SHP77 treated with DMSO at 0.1 percent for 48 hours (cell line): ENCODE measurements at regions not wholly inside any gene's neighbourhood (a gene's known extent, or its start where the extent isn't known, plus 50 kb on each side); places are given as distances from the start of the nearest gene placed in this dataset.
"Not testable (repeated sequence)": the region's sequence is repeated elsewhere in the genome, so short reads cannot be mapped to it uniquely, and the experiment has no call there.

ENCODE experiments used
- DNase-seq: peaks from one replicate; lab custom pipeline; 2025; lab: John Stamatoyannopoulos, UW

DNA sequence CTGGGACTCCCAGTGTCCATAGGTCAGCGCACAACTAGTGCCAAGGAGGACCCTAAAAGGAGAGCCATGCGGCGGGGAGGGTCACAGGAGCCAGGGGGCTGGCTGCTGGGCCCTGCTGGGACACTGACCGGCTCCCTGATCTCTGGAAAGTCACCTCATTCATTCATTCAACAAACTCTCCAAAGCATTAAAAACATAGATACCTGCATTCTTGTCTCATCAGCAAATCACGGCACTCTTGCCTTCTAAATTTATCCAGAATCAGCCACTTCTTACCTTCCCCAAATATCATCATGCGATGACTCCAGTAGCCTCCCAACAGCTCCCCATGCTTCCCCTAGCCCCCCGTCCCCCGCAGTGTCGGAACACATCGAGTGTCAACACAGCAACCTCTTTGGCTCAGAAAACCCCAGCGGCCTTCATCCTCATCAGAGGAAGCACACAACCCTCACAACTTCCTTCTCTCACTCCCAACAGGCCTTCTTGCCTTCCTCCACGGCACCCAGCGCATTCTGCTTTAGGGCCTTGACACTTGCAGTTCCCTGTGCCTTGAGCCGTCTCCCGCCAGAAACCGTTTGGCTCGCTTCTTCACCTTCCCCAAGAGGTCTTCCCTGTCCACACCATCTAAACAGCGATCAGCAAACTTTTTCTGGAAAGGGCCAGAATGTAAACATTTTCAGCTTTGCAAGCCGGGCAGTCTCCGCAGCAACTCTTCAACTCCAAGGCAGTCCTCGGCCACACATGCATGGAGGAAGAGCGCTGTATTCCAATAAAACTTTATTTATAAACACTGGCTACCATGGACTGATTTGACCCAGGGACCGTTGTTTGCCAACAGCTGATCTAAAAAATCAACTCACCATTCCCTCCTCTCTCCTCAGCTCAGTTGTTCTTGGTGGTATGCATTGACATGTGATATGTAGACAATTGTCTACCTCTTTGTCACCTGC lies 119.5 kb upstream of the TNRC6C start:
- DNase-seq: no peak

DNA sequence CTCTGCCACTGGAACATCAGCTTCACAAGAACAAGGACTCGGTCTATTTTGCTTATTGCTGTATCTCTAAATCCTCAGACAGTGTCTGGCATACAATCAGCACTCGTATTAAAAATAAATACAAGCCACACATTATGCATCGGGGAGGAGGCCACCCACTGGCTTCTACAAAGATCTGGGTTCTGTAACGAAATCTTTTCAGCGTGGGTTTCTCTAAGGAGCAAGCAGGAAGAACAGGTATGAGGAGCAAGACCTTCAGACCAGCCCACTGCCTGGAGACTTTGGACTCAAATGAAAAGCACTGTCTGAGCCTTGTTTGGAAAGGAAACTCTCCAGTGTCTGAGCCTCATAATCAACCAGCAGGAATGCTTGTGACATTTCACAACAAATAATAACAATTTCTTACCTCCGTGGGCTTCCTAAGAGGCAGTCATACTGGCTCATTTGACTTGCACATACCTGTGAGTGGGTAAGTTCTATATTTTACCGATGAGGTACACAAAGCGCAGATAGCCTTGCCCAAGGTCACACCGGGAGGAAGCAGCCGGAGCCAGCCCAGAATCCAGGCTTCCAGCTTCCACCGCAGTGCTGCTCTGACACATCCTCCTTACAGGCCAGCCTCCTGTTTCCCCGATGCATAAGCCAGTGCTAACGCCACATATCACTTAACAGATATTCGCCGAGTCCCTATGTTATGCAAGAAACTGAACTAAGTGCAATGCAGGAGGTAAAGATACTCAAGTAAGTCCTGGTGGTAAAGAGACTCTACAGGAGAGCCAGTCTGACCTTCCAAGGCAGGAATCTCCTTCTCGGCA lies 118.6 kb upstream of the TNRC6C start:
- no peak for DNase-seq

DNA sequence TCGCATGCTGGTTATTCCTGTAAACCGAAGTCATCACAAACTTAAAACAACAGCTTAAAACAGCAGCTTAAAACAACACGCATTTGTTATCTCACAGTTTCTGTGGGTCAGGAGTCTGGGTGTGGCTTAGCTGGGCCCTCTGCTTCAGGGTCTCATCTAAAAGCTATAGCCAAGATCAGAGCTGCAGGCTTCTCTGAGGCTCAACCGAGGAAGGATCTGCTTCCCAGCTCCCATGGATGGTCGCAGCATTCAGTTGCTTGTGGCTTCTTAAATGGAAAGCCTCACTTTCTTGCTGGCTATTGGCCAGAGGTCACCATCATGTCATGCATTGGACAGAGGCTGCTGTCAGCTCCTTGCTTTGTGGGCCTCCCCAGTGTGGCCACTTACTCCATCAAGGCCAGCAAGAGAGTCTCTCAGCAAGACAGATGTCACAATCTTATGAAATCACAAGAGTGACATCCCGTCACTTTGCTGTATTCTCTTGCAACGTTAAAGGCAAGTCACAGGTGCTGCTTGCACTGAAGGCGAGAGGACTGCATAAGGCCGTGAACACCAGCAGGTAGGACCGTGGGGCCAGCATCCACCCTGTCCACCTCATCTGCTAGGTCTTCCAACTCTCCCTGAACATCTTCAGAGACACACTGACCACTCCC lies 117.9 kb upstream of the TNRC6C start:
- DNase-seq: no peak

DNA sequence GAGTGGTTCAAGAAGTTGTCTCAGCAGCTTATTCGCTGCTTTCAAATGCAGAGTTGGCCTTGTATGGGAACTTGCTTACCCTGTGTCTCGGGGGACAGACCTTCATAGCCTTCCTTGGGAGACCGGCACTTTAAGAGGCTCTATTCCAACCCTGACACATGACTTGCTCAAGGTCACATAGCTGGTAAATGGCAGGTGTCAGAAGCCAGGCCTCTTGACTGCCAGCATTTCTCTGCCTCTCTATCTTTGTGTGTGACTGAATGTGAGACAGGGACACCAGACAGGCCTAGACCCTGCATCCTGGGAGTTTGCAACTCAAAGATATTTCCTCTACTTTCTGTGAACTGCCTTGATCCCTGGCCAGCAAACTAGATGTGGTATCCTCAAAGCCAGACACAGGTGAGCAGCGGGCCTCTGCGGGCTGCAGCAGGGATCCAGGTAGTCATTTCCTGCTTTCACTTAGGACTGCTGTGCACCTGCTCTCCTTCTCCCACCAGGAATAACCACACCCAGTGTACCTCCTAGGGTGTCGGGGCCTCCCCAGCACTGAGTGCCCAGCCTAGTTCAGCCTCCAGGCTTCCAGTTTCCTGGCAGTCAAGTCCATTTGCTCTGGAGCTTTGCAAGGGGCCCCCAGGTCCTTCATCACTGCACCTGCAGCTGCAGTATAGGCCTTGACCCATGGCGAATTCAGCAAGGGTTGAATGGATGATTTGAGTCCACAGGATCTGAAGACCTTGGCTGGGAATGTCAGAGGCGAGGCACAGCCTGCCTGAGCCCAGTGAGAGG lies 116.6 kb upstream of the TNRC6C start:
- DNase-seq: no peak

DNA sequence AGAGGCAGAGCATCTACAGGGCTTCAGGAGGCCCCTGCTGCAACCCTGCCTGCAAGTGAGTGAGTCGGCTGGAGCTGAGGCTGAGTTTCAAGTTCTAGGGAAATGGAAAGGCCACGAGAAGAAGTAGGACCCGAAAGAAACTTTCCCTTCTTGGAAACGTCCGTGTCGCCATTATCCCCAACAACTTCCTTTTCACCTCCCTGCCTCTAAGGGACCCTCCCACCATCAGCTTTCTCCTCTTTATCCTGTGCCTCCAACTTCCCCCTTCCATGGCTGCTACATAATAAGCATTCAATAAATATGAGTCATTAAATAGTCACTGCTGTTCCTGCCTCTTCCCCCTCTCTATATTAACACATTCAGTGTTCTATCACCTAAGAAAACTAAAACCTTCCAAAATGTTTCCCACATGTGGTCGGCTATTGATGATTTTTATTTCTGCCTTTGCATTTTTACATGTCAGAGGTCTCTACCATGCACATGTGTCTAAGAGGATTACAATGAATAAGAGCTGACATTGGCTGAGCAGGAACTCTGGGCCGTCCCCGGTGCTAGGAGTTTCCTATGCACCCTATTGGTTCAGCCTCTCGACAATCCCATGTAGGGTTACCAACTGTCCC lies 115.9 kb upstream of the TNRC6C start:
- DNase-seq: no peak

DNA sequence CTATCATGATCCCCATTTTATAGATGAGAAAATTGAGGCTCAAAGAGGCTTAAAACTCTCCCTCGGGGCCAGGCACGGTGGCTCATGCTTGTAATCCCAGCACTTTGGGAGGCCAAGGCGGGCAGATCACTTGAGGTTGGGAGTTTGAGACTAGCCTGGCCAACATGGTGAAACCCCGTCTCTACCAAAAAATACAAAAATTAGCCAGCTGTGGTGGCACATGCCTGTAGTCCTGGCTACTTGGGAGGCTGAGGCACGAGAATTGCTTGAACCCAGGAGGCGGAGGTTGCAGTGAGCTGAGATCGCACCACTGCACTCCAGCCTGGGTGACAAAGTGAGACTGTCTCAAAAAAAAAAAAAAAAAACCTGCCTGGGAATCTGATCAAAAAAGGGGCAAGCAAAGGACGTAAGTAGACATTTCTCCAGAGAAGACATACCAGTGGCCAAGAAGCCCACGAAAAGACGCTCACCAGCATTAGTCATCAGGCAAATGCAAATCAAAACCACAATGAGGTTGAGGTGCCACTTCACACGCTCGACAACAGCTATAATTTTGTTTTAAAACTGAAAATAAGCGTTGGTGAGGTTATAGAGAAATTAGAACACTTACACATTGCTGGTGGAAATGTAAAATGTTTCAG lies 115.1 kb upstream of the TNRC6C start:
- DNase-seq: not testable (repeated sequence)

DNA sequence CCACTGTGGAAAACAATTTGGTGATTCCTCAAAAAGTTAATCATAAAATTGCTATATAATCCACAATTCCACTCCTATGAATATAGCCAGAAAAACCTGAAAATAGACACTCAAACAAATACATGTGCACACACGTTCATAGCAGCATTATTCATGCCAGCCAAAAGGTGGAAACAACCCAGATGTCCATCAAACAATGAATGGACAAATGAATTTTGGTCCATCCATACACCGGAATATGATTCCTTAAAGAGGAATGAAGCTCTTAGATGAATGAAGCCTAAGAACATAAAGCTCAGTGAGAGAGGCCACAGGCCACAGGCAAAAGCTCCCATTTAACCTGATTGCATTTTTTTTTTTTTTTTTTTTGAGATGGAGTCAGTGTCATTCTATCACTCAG lies 114.6 kb upstream of the TNRC6C start:
- DNase-seq: no peak

DNA sequence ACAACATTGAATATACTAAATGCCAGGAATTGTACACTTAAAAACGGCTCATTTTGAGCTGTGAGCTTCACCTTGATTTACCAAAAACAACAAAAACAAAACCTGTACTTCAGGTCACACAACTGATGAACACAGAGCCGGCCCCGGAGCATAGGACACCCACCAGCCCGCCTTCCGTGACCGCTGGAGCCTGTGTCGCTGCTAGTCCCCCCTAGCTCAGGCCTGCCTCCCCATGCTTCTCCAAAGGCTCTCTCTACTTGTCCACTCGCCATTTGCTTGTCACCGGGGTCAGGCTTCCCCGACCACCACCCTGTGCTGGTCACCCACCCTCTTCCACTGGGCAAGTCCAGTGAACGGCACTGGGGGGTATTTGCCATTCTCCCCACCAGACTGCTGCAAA lies 113.8 kb upstream of the TNRC6C start:
- DNase-seq: no peak

DNA sequence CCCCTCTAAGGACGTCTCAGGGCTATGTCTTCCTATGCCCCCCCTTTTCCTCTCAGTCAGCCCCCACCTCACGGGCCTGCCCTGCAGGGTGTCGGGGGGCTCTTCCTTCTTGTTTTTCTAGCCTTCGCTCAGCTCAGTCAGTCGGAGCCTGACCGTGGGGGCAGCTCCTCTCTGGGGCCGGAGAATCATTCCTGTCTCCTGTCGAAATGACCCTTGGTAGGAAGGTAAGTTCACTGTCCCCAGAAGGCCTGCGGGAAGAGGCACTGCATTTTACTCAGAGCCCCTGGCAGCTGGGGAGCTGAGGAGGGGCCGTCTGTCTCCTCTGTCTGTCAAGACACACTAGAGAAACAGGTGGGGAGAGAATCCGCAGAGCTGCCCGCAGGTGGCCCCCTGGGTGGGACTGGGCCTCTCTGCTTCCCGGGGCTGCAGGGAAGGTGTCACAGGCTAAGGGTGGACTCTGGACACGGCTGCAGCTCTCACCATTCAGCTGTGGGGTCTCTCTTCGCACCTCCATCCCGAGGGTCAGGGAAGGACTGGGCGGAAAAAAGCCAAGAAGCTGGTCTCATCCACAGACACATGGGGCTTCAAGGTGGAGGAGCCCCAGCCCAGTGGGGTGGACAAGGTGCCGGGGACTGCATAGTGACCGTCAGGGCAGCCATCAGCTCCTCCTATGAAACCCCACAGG lies 112.8 kb upstream of the TNRC6C start:
- no peak for DNase-seq

DNA sequence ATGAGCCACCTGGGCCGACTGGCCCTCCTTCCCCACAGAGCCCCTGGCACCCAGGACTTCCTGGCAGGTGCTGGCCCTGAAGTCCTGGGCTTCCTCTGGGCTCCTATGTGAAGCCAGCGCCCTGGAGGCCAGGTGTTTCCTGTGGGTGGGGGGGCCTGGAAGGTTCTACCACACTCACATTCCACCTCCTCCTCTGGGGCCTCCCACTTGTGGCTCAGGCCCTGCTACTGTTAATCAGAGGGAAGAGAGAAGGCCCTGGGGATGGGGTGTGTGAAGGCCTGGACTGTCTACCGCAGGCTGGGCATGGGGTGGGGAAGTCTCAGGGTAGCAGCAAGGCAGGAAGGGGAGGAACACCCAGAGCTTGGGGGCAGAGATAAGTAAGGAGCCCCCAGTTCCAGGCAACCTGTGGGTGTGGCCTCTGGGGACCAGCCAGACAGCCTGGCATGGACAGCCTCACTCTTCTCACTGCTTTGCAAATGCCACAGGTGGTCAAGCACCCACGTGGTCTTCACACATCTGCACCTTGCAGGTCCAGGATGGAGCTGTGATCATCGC lies 111.9 kb upstream of the TNRC6C start:
- DNase-seq: no peak

DNA sequence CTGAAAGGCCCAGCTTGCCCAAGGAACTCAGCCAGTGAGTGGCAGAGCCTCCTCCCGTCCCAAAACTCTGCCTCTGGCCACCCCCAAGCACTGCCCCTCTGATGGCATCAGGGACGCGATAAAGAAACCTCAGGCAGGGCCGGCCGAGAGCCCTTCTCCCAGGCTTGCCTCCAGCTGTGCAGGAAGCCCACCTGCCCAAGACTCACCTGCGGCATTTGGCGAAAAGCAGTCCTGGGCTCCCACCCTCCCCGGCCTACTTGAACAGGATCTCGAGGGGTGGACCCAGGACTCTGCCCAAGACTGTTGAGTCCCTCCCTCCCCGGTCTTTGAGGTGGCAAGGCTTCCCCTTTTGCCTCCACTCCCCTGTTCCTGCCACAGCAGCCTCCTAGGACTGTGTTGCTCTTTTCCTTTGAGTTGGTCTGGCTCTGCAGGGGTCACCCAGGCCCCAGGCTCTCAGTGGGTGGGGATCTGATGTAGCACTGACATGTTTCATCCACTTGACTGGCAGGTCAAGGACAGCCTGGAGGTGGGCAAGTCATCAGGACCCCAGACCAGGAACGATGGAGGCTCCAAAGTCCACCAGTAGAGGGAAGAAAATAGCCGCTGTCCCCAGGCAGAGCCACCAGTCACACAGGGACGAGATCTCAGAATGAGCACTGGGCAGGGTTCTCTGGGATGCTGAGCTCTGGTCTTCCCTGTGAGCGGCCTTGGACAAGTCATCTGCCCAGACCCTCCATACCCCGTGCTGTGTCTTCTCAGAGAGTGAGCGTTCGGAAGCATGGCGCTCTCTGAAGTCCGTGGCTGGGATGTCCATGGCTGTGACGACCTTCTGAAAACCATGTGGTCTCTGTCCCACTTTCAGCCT lies 111.0 kb upstream of the TNRC6C start:
- DNase-seq: no peak

DNA sequence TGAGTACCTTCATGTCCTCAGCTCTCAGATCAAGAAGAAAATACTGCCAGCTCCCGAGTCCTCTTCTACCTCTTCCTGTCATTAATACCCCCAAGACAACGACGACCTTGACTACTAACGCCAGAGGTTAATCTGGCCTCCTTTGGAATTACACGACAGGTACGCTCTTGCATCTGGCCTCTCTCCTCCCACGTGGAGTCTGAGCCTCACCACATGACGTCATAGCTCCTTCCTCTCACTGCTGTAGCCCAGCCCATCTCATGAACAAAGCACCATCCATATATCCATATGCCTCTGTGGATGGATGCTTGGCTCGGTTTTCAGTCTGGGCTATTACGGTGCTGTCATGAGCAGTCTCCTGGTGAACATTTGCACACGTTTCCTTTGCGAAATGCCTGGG lies 110.2 kb upstream of the TNRC6C start:
- DNase-seq: no peak

DNA sequence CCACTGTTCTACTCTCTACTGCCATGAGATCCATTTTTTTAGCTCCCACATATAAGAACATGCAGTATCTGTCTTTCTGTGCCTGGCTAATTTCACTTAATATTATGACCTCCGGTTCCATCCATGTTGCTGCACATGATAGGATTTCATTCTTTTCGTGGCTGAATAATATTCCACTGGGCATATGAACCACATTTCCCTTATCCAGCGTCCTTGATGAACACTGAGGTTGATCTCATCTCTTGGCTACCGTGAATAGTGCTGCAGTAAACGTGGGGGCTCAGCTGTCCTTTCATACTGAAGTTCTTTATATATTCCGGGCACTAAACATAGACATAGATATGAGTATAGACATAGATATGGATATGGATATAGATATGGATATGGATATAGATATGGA lies 109.3 kb upstream of the TNRC6C start:
- DNase-seq: no peak

DNA sequence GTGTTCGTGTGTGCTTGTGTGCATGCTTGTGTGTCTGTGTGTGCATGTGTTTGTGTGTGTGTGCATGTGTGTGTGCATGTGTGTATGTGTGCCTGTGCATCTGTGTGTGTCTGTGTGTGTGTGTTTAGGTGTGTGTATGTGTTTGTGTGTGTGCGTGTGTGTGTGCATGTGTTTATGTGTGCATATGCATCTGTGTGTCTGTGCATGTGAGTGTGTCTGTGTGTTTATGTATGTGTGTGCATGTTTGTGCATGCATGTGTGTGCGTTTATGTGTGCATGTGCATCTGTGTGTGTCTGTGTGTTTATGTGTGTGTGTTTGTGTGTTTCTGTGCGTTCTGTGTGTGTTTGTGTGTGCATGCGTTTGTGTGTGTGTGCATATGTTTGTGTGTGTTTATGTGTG lies 106.6 kb upstream of the TNRC6C start:
- DNase-seq: no peak

DNA sequence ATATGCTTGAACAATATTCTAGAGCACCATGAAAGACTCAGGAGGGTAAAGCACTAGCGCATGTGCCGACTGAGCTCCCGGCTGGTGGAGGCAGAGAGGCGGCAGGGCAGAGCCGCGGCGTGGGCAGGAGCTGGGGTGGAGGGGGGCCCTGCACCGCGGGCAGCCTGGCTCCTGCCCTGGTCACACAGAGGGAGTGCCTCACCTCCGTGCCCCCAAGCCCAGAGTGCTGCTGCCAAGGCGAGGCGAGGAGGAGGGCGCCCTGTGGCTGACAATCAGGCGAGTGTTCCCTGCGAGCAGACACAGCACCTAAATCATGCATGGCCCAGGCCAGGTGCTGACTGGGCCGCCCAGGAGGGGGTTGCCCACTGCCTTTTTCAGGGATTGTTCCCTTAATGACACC lies 105.8 kb upstream of the TNRC6C start:
- no peak for DNase-seq

DNA sequence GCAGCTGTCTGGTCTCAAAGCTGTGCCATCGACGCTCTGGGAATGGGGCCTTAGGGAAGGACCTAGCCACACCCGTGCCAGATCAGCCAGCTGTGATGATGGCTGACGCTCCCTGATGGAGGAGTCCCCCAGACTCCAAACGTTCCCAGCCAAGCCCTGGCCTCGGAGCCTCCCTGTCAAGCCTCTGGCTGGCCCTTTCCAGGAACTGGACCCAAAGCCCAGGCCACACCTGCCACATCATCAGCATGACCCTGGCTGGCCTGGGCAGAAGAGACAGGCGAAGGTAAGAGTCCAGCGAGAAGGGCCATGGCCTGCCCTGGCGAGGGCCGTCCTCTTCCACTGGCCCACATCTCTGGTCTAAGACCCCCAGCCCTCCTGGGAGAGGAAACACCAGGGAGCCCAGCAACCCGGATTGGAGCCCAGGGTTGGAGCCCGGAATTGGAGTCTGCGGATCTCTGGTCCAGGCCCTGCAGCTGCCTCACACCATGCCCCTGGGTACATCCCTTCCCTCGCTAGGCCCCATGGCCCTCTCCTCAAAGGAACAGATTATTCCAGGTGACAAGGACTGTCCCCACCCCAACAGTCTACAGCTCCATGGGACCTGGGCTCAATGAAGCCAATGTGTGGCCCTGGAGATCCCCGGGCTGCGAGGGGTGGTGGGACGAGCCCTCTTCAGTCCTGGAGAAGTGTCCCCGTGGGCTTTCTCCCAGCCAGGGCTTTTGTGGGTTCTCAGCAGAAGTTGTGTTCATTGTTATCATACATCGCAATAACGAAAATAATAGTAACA lies 105.1 kb upstream of the TNRC6C start:
- no peak for DNase-seq

DNA sequence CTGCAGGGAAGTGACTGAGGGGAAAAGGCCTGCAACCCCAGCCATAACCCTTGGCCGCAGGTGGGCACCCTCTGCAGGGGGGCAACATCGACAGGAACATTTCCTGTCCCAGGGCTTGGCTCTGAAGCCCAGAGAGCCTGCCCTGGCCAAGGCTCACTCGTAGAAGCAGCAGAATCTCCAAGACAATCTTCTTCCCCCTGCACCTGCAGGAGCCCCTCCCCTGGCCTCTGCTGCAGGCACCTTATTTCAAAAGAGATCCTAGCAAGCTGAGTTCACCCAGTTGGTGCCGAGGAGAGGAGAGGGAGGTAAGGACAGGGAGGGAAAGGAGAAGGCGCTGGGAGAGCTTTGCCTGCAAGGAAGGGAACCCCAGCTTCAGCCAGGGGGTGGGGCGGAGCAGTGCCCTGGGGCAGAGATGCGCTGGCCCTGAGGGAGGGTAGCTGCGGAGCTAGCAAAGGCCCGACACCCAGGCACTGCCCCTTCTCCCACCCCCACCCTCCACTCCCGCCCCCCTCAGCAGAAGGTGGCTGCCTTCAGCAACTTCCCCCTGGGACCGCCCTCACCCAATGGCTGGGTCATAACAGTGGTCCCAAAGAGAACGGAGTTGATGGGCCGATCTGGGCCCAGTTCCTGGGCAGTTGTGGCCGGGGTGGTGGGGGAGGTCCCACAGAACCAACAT lies 104.3 kb upstream of the TNRC6C start:
- no peak for DNase-seq
